AG04450 (cell line): ENCODE measurements at regions not wholly inside any gene's neighbourhood (a gene's known extent, or its start where the extent isn't known, plus 50 kb on each side); places are given as distances from the start of the nearest gene placed in this dataset.

Experiments used
- CTCF ChIA-PET: fragments of 300-600, 350-600 bp; formaldehyde crosslinking; extraction: SDS; loops from one replicate; lab custom pipeline; 2022; ENCODE audit warnings: antibody characterized with exemption, inconsistent platforms; lab: Charles Lee
- POLR2A ChIA-PET: fragments of 350-600 bp; formaldehyde crosslinking; extraction: SDS; loops from one replicate; lab custom pipeline; 2021; ENCODE audit warnings: antibody characterized with exemption, inconsistent platforms; lab: Yijun Ruan, JAX
- DNase-seq: peaks from one replicate; pipeline ENCODE4 v3.0.0-alpha.2; 2011; ENCODE audit warnings: low read depth, low spot score
- H3K27ac ChIP-seq: one replicate; pipeline ENCODE4 v1.5.1; 2012; ENCODE audit warnings: low read depth, low read length, control low read depth
- H3K27me3 ChIP-seq: one replicate; pipeline ENCODE4 v1.6.0; 2012; ENCODE audit warnings: low read length; ENCODE audit not compliant: control insufficient read depth, insufficient read depth
- H3K4me3 ChIP-seq: 2 replicates; pipeline ENCODE4 v1.5.1; 2011; ENCODE audit warnings: mild to moderate bottlenecking, low read depth, low read length, control low read depth
- H3K9me3 ChIP-seq: 2 replicates; pipeline ENCODE4 v1.5.1; 2012; ENCODE audit warnings: low read length; ENCODE audit not compliant: control insufficient read depth, insufficient read depth
- TF ChIP-seq, protein P1 (sequence below): IDR thresholded peaks from 2 replicates; pipeline ENCODE4 v1.5.1; 2011; ENCODE audit warnings: low read depth, low read length, control low read depth, inconsistent platforms

DNA sequence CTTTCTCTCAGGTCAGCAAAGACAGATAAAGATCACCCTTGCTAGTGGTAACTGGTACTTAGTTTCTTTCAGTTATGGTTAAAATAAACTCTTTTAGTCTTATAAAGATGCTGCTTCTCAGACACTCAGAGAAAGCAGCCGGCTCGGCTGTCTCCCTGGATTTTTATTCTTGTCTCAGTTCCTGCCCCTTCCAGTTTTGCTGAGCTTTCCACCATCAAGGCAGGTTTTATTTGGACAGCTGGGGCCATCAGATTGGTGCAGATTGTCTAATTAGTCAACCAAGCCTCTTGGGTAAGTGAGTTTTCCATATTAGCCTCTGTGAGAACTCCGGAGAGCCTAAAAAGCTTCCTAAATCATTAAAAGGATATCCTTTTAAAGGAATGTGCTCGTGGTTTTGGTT, 130.8 kb upstream of the BMP4 start:
- Histone ChIP-seq H3K9me3 (no peaks in the 10 kb centered on the region), H3K27ac (no peak overlapping the region), H3K4me3 (no peak overlapping the region), H3K27me3 (no peaks in the 10 kb centered on the region)
- CTCF ChIA-PET = interaction anchor here (1.6 kb wide), 1 partner anchor 242 kb away, joined by 3 read pairs; no protein-coding TSS in a partner anchor
- no peak for DNase-seq
- TF ChIP-seq, protein P1, sequence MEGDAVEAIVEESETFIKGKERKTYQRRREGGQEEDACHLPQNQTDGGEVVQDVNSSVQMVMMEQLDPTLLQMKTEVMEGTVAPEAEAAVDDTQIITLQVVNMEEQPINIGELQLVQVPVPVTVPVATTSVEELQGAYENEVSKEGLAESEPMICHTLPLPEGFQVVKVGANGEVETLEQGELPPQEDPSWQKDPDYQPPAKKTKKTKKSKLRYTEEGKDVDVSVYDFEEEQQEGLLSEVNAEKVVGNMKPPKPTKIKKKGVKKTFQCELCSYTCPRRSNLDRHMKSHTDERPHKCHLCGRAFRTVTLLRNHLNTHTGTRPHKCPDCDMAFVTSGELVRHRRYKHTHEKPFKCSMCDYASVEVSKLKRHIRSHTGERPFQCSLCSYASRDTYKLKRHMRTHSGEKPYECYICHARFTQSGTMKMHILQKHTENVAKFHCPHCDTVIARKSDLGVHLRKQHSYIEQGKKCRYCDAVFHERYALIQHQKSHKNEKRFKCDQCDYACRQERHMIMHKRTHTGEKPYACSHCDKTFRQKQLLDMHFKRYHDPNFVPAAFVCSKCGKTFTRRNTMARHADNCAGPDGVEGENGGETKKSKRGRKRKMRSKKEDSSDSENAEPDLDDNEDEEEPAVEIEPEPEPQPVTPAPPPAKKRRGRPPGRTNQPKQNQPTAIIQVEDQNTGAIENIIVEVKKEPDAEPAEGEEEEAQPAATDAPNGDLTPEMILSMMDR = no peak
- POLR2A ChIA-PET = no interaction called here

DNA sequence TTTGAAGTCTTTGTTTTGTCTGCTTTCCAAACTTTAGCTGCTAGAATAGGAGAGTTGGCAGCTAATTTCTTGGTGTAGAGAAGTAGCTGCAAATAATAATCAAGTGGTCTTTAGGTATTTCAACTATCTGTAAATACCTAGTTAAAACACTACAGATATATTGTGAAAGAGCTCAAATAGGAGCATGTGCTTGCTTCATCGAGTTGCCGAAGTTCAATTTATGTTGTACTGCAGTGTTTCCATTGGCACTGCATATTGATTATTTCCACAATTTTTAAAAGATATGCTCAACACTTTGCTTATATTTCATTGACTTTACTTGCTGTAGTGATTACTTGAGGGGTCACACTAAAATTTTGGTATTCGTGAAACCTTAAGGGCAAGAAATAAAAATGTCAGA, 131.6 kb upstream of the BMP4 start:
- ChIA-PET CTCF (no interaction called here), POLR2A (no interaction called here)
- TF ChIP-seq, protein P1 = no peak
- Histone ChIP-seq H3K27ac (no peak overlapping the region), H3K4me3 (no peak overlapping the region), H3K9me3 (no peaks in the 10 kb centered on the region; the same call in 1 of the 2 replicates), H3K27me3 (no peaks in the 10 kb centered on the region)
- no peak for DNase-seq

DNA sequence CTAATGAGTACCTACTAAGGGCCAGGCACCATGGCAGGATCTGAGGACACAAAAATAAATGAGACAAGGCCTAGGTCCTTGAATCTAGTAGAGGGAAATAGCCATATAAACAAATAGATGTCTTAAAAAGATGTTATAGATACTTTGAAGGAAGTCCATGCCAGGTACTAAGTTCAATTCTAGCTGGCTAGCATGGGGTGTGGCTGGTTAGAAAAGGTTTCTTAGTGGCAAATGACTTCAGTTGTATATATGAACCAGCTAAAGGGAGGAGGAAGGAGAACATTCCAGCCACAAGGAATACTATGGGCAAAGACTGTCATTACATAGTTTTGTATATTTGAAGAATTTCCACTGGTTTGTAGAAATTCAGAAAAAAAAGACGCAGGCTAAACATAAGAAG, 133.6 kb upstream of the BMP4 start:
- no peaks in the 10 kb centered on the region; the same call in 1 of the 2 replicates for H3K9me3 ChIP-seq
- ChIA-PET POLR2A (no interaction called here), CTCF (interaction anchor here (1.0 to 1.4 kb wide), 3 partner anchors 85 to 258 kb away, joined by 4 to 5 read pairs (median 4); no protein-coding TSS in a partner anchor)
- DNase-seq = no peak
- H3K27ac ChIP-seq = no peak overlapping the region
- H3K4me3 ChIP-seq = no peak overlapping the region
- TF ChIP-seq, protein P1 = no peak
- H3K27me3 ChIP-seq = no peaks in the 10 kb centered on the region

DNA sequence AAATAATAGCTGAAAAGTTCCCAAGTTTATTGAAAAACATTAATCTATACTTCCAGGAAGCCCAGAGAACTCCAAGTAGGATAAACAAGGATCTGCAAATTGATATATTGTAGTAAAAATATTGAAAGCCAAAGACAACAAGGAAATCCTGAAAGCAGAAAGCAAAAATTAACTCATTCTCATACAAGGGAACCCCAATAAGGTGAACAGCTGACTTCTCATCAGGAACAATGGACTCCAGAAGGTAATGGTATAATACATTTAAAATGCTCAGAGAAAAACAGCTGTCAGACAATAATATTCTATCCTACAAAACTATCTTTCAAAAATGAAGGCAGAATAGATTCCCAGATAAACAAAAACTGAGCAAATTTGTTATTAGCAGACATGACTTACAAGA, 138.1 kb upstream of the BMP4 start:
- DNase-seq = no peak
- no peaks in the 10 kb centered on the region for H3K27me3 ChIP-seq
- no peak overlapping the region for H3K27ac ChIP-seq
- TF ChIP-seq, protein P1 = no peak
- H3K9me3 ChIP-seq = no peaks in the 10 kb centered on the region; the same call in 1 of the 2 replicates
- H3K4me3 ChIP-seq = no peak overlapping the region
- ChIA-PET CTCF (no interaction called here), POLR2A (no interaction called here)

DNA sequence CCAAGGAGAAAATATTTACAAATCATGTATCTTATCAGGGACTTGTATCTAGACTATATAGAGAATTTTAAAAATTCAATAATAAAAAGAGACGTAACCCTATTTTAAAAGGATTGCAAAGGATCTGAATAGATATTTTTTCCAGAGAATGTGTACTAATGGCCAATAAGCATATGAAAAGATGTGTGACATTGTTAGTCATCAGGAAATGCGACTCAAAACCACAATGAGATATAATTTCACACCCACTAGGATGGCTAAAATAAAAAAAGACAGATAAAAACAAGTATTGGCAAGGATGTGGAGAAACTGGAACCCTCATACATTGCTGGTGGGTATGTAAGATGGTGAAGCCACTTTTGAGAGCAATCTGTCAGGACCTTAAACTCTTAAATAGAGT, 141.9 kb upstream of the BMP4 start:
- ChIA-PET CTCF (no interaction called here), POLR2A (no interaction called here)
- TF ChIP-seq, protein P1 = no peak
- no peak overlapping the region for H3K27ac ChIP-seq
- H3K4me3 ChIP-seq = no peak overlapping the region
- H3K27me3 ChIP-seq = peaks cover 2% of the 10 kb centered on the region
- DNase-seq = no peak
- no peaks in the 10 kb centered on the region; the same call in 1 of the 2 replicates for H3K9me3 ChIP-seq
